GM12878 (cell line): ENCODE measurements at regions not wholly inside any gene's neighbourhood (a gene's known extent, or its start where the extent isn't known, plus 50 kb on each side); places are given as distances from the start of the nearest gene placed in this dataset.

ENCODE experiments used
- ATAC-seq: fragments of 200-7000 bp; cut with Tn5 transposase; 3 replicates; pipeline ENCODE4 v1.9.1; 2020; ENCODE audit warnings: mild to moderate bottlenecking, moderate library complexity
- BruUV-seq: library from RNA; stranded (reverse); fragments of 400-500 nt; replicated peaks from 2 replicates; lab custom pipeline; 2021; lab: Mats Ljungman, UMichigan
- CTCF ChIA-PET: fragments of 300-600 bp; sonication (Branson Sonifier 250); formaldehyde crosslinking; extraction: SDS; loops from one replicate; lab custom pipeline; 2021; ENCODE audit warnings: inconsistent platforms; lab: Yijun Ruan, JAX
- POLR2A ChIA-PET: fragments of 350-600 bp; formaldehyde crosslinking; extraction: SDS; loops from one replicate; lab custom pipeline; 2021; ENCODE audit warnings: inconsistent platforms; lab: Charles Lee
- RAD21 ChIA-PET: fragments of 300-600 bp; sonication (Branson Sonifier 250); formaldehyde crosslinking; loops from one replicate; lab custom pipeline; 2023; ENCODE audit warnings: antibody characterized with exemption; ENCODE audit not compliant: unreplicated experiment; lab: Charles Lee
- SMC1A ChIA-PET: fragments of 300-600 bp; sonication (Branson Sonifier 250); formaldehyde crosslinking; loops from one replicate; lab custom pipeline; 2023; ENCODE audit not compliant: unreplicated experiment, uncharacterized antibody; lab: Charles Lee
- DNase-seq: peaks from one replicate; pipeline ENCODE4 v3.0.0-alpha.2; 2011; ENCODE audit warnings: low read depth, low spot score
- FAIRE-seq: peaks from 3 replicates; lab custom pipeline; 2011; peaks lifted over from hg19 to GRCh38; lab: Jason Lieb, UNC
- H2AFZ ChIP-seq: 2 replicates; pipeline ENCODE4 v1.6.0; 2011; ENCODE audit warnings: low read depth, low read length, control low read depth; ENCODE audit not compliant: control insufficient read depth
- H3K27ac ChIP-seq: 2 replicates; pipeline ENCODE4 v1.5.1; 2011; ENCODE audit warnings: control low read depth; ENCODE audit not compliant: control insufficient read depth, insufficient read depth
- H3K27me3 ChIP-seq, 2 experiments: replicated peaks in 1 of 2; 2 replicates each; pipeline versions ENCODE4 v1.6.0 to v1.6.1; 2011; ENCODE audit warnings: low read length in 1 of 2; ENCODE audit not compliant: control insufficient read depth in 2 of 2, insufficient read depth in 2 of 2
- H3K36me3 ChIP-seq, 2 experiments: 2 replicates each; pipeline ENCODE4 v1.5.1; 2011; ENCODE audit warnings: low read length in 1 of 2; ENCODE audit not compliant: control insufficient read depth in 2 of 2, insufficient read depth in 2 of 2
- H3K4me1 ChIP-seq: 2 replicates; pipeline ENCODE4 v1.6.1; 2011; ENCODE audit warnings: mild to moderate bottlenecking, low read length, moderate library complexity, mixed read lengths; ENCODE audit not compliant: control insufficient read depth, insufficient read depth
- H3K4me2 ChIP-seq: 2 replicates; pipeline ENCODE4 v1.6.0; 2011; ENCODE audit warnings: control low read depth; ENCODE audit not compliant: control insufficient read depth, insufficient read depth
- H3K4me3 ChIP-seq: fragments of 200-600 bp; sonication (generic); 2 replicates; pipeline ENCODE4 v1.5.1; 2016
- H3K79me2 ChIP-seq: 2 replicates; pipeline ENCODE4 v1.6.0; 2011; ENCODE audit warnings: low read length; ENCODE audit not compliant: control insufficient read depth, insufficient read depth
- H3K9ac ChIP-seq: 2 replicates; pipeline ENCODE4 v1.8.0; 2011; ENCODE audit warnings: low read length, control low read depth, mixed read lengths; ENCODE audit not compliant: control insufficient read depth, insufficient read depth
- H3K9me3 ChIP-seq: replicated peaks from 3 replicates; pipeline ENCODE4 v1.5.1; 2011; ENCODE audit warnings: mild to moderate bottlenecking, low read length; ENCODE audit not compliant: control insufficient read depth, insufficient read depth
- H4K20me1 ChIP-seq: 2 replicates; pipeline ENCODE4 v1.6.0; 2011; ENCODE audit not compliant: control insufficient read depth, insufficient read depth
- ATF3 ChIP-seq: IDR thresholded peaks from 2 replicates; pipeline ENCODE4 v1.6.1; 2011; ENCODE audit warnings: low read depth, mild to moderate bottlenecking, low read length, moderate library complexity, borderline replicate concordance; ENCODE audit errors: extremely low read depth
- CHD2 ChIP-seq: IDR thresholded peaks from 2 replicates; pipeline ENCODE4 v1.6.1; 2011; ENCODE audit warnings: low read depth, low read length, improper control_type of control experiment, borderline replicate concordance
- CUX1 ChIP-seq: IDR thresholded peaks from 2 replicates; pipeline ENCODE4 v1.6.1; 2012; ENCODE audit warnings: improper control_type of control experiment, low read depth, low read length; ENCODE audit not compliant: insufficient replicate concordance
- E2F8 ChIP-seq: fragments of 450-650 bp; IDR thresholded peaks from 2 replicates; pipeline ENCODE4 v1.6.1; 2018; ENCODE audit warnings: mild to moderate bottlenecking, low read depth, moderate library complexity; ENCODE audit not compliant: partially characterized antibody
- JUND ChIP-seq: IDR thresholded peaks from 2 replicates; pipeline ENCODE4 v1.6.1; 2012; ENCODE audit warnings: low read depth, mild to moderate bottlenecking, low read length, improper control_type of control experiment, moderate library complexity
- MAX ChIP-seq: IDR thresholded peaks from 2 replicates; pipeline ENCODE4 v1.6.1; 2012; ENCODE audit warnings: low read depth, low read length, improper control_type of control experiment
- NFYB ChIP-seq: IDR thresholded peaks from 2 replicates; pipeline ENCODE4 v1.6.1; 2011; ENCODE audit warnings: low read depth, mild to moderate bottlenecking, low read length, improper control_type of control experiment, moderate library complexity; ENCODE audit not compliant: insufficient read depth
- NRF1 ChIP-seq: conservative IDR thresholded peaks from 2 replicates; pipeline ENCODE4 v1.6.1; 2011; ENCODE audit warnings: mild to moderate bottlenecking, low read depth, low read length, improper control_type of control experiment
- PBX3 ChIP-seq: IDR thresholded peaks from 2 replicates; pipeline ENCODE4 v1.6.1; 2011; ENCODE audit warnings: mild to moderate bottlenecking, low read depth, low read length, moderate library complexity; ENCODE audit not compliant: insufficient replicate concordance
- STAT3 ChIP-seq: IDR thresholded peaks from 2 replicates; pipeline ENCODE4 v1.6.1; 2011; ENCODE audit warnings: low read depth, low read length, improper control_type of control experiment
- WGBS: methylation state at CpG from one replicate; pipeline ENCODE4 v1.1.6; 2016; ENCODE audit warnings: low lambda C conversion rate; ENCODE audit not compliant: insufficient replicate concordance, insufficient coverage; ENCODE audit errors: missing lambda C conversion rate; 5-methylcytosine and 5-hydroxymethylcytosine counted together
- in situ Hi-C: fragments of 300-500 bp; cut with MboI; formaldehyde crosslinking; loops from 9 replicates; pipeline ENCODE4 v1.14.3; 2018; ENCODE audit warnings: mixed read lengths
- intact Hi-C: fragments of 100-400 bp; cut with micrococcal nuclease; formaldehyde crosslinking; loops from one replicate; pipeline ENCODE4 v1.14.2; 2022; ENCODE audit not compliant: unreplicated experiment

GRCh38 chr4:138863160-138863559 lies 152.4 kb upstream of the NOCT start:
- no peak for DNase-seq
- CTCF ChIA-PET: no interaction called here
- POLR2A ChIA-PET: interaction anchor here (0.6 kb wide), 1 partner anchor 60 kb away, joined by 6 read pairs; no protein-coding TSS in a partner anchor
- TF ChIP-seq CHD2 (no peak), NFYB (no peak), JUND (no peak), ATF3 (no peak), STAT3 (no peak), NRF1 (no peak), PBX3 (no peak), E2F8 (no peak), MAX (no peak), CUX1 (no peak)
- H3K27me3 ChIP-seq: no peaks in the 10 kb centered on the region
- H3K4me1 ChIP-seq: no peaks in the 10 kb centered on the region
- BruUV-seq: no TSS peak
- H3K36me3 ChIP-seq: no peaks in the 10 kb centered on the region
- no peaks in the 10 kb centered on the region for H4K20me1 ChIP-seq
- H3K9me3 ChIP-seq: no peaks in the 10 kb centered on the region
- ATAC-seq: no peak
- in situ Hi-C loops (no loop called here), intact Hi-C loops (no loop called here)
- no peak overlapping the region for H3K9ac ChIP-seq
- no peak overlapping the region for H3K27ac ChIP-seq
- RAD21 ChIA-PET: no interaction called here
- H3K4me3 ChIP-seq: no peak overlapping the region
- H3K79me2 ChIP-seq: no peaks in the 10 kb centered on the region
- WGBS: 49% methylated on average over 4 of the region's 4 CpGs
- FAIRE-seq: no peak
- no peak overlapping the region for H3K4me2 ChIP-seq
- SMC1A ChIA-PET: interaction anchor here (1.0 kb wide), 1 partner anchor 54 kb away, joined by 3 read pairs; no protein-coding TSS in a partner anchor
- no peak overlapping the region for H2AFZ ChIP-seq
